H4 (cell line): ENCODE measurements at regions not wholly inside any gene's neighbourhood (a gene's known extent, or its start where the extent isn't known, plus 50 kb on each side); places are given as distances from the start of the nearest gene placed in this dataset.
"Not testable (repeated sequence)": the region's sequence is repeated elsewhere in the genome, so short reads cannot be mapped to it uniquely, and the experiment has no call there.

Experiments used
- DNase-seq: peaks from one replicate; pipeline ENCODE4 v3.0.0-alpha.2; 2015; ENCODE audit warnings: low spot score

- DNase-seq: no peak
Observed at GRCh38 chr12:127787544-127787943, 479.4 kb upstream of the TMEM132C start.

- DNase-seq: no peak
Observed at GRCh38 chr12:127790376-127790775, 476.6 kb upstream of the TMEM132C start.

- no peak for DNase-seq
Observed at GRCh38 chr12:127791217-127791616, 475.8 kb upstream of the TMEM132C start.

- DNase-seq: no peak
Observed at GRCh38 chr12:127797918-127798317, 469.1 kb upstream of the TMEM132C start.

- no peak for DNase-seq
Observed at GRCh38 chr12:127802271-127802670, 464.7 kb upstream of the TMEM132C start.

- peak; percentile 41 for DNase-seq
Observed at GRCh38 chr12:127803545-127803944, 463.4 kb upstream of the TMEM132C start.

- DNase-seq: peak; percentile 86
Observed at GRCh38 chr12:127809275-127809674, 457.7 kb upstream of the TMEM132C start.

GRCh38 chr12:127810041-127810440 lies 456.9 kb upstream of the TMEM132C start:
- DNase-seq: peak; percentile 97

- not testable (repeated sequence) for DNase-seq
Observed at GRCh38 chr12:127810459-127810858, 456.5 kb upstream of the TMEM132C start.

GRCh38 chr12:127811988-127812387 lies 455.0 kb upstream of the TMEM132C start:
- DNase-seq: peak; percentile 43

- DNase-seq: no peak
Observed at GRCh38 chr12:127813147-127813546, 453.8 kb upstream of the TMEM132C start.

- peak; percentile 38 for DNase-seq
Observed at GRCh38 chr12:127819056-127819455, 447.9 kb upstream of the TMEM132C start.

GRCh38 chr12:127820271-127820670 lies 446.7 kb upstream of the TMEM132C start:
- DNase-seq: no peak

- DNase-seq: no peak
Observed at GRCh38 chr12:127820846-127821245, 446.1 kb upstream of the TMEM132C start.

- DNase-seq: peak; percentile 26
Observed at GRCh38 chr12:127822809-127823411, 444.1 kb upstream of the TMEM132C start.

GRCh38 chr12:127823801-127824200 lies 443.2 kb upstream of the TMEM132C start:
- no peak for DNase-seq

GRCh38 chr12:127829281-127830064 lies 437.5 kb upstream of the TMEM132C start:
- DNase-seq: no peak

GRCh38 chr12:127830065-127830460 lies 436.9 kb upstream of the TMEM132C start:
- DNase-seq: peak; percentile 23

GRCh38 chr12:127830730-127831129 lies 436.2 kb upstream of the TMEM132C start:
- no peak for DNase-seq

GRCh38 chr12:127832172-127832571 lies 434.8 kb upstream of the TMEM132C start:
- no peak for DNase-seq

- not testable (repeated sequence) for DNase-seq
Observed at GRCh38 chr12:127836802-127837201, 430.2 kb upstream of the TMEM132C start.

GRCh38 chr12:127857661-127858060 lies 409.3 kb upstream of the TMEM132C start:
- DNase-seq: no peak

- DNase-seq: no peak
Observed at GRCh38 chr12:127860536-127860935, 406.4 kb upstream of the TMEM132C start.
